HUDEP-2 (cell line): ENCODE measurements at regions not wholly inside any gene's neighbourhood (a gene's known extent, or its start where the extent isn't known, plus 50 kb on each side); places are given as distances from the start of the nearest gene placed in this dataset.
"Not testable (repeated sequence)": the region's sequence is repeated elsewhere in the genome, so short reads cannot be mapped to it uniquely, and the experiment has no call there.

Experiments
- DNase-seq, 76 experiments: peaks; one replicate each; lab custom pipeline; 2025; ENCODE audit not compliant: unreplicated experiment in 76 of 76; lab: John Stamatoyannopoulos, UW

DNA sequence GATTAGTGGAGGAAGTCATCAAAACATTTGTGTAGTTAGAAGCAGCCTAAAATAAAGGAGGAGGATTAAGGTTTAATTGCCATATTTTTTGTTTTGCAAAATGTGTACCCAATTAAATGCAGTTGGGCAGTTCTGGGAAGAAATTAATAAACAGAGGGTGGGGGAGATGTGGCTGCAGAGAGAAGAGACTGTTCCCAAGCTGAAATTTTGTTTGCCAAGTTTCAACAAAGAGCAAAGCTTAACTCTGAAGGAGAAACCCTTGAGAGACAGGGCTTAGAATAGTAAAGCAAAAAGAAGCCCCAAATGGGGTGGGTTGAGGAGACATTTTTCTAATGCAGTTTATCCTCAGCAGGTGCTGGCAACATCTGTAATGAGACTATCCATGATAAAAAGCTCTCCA is 298.0 kb upstream of the NRP1 start:
- no peak for DNase-seq

DNA sequence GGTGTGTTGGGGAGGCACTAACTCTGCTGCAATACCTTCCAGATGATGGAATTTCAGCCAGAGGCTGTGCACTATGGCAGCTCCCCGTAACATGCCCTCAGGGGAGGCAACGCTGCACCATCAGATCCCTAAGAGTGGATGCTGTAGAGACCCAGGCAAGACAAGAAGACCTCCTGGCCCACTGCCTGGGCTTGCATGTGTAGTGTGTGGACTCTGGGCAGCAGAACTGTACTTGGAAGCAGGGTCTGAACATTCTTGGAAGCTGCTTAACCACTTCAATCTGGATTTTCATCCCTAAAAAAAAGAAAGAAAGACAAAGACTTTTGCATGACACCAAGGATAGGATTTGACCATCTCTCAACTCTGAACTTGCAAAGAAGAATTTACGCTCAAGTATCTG is 297.5 kb upstream of the NRP1 start:
- DNase-seq, result no peak

DNA sequence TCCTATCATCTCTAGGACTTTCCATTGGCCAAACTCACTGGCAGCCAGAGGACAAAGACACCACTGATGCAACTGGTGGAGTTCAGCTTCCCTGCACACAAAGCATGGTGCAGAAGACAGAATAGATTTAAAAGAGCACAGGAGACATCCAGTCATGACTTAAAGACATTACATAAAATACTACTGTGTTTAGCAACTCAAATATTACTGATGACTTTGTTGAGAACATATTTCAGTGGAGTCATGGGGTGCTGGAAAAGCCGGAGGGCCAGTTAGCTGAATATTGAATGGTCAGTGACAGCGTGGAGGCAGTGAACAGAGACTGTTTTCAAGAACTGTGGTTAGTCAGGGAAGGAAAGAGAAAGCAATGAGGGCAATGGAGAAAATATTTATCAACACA is 296.3 kb upstream of the NRP1 start:
- no peak for DNase-seq

DNA sequence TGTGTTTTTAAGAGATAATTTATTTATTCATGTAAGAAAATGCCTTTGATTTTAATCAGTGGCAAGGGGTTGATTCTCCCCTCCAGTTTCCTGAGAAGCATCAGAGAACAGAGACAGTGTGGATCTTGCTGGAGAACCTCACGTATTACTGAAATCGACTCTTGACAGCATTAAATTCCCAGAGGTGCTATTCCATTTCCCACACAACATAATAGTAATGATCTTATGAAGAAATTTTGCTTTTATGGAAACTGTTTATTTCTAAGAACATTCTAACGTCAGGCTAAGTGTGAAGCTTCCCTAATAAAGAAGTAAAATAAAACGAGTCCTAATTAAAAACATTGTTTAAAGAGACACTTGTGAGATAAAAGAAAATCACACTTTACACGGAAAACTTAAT is 293.1 kb upstream of the NRP1 start:
- DNase-seq, result no peak

DNA sequence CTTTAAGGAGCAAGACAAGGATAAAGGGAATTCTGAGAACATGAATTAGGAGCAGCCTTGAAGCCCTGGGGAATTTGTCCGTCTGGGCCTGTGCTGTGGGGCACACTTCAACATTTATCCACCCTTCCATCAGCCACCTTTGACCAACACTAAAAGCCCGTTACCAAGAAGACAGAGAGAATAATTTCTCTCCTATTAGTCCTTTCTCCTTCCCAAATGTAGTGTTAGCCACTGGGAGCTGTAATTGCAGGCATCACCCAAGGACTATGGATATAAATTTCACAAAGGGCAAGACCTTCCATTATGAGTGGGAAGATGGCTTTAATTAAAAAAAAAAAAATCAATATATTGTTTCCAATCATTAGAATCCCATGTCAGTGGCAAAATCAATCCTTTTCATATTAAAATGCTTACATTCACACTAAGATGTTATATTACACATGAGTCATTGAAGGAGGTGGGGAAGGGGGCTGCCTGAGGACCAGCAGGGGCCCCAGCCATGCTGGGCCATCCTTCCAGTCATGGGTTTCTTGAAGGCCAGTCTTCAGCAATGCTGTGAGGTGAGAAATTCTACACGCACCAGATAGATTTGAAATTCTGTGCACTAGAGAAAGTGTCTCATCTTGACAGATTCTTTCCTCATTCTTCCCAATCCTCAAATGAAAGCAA is 292.5 kb upstream of the NRP1 start:
- no peak for DNase-seq

DNA sequence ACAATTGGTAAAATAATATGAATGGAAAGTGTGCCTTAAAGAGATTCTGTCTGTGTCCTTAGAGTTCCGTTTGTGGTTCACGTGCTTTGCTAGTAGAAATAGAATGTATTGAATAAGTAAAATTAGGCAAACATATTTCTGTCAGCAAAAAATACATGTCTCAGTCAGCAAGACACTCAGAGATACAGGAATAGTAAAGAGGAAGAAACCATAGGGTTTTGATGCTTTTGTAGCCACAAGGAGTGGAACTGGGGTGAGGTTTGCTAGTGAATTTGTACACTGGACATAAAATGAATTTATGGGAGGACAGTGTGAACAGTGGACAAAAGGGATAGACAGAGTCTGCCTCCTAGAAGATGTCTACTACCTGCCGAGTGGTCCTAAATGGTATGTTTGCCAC is 289.2 kb upstream of the NRP1 start:
- no peak for DNase-seq

DNA sequence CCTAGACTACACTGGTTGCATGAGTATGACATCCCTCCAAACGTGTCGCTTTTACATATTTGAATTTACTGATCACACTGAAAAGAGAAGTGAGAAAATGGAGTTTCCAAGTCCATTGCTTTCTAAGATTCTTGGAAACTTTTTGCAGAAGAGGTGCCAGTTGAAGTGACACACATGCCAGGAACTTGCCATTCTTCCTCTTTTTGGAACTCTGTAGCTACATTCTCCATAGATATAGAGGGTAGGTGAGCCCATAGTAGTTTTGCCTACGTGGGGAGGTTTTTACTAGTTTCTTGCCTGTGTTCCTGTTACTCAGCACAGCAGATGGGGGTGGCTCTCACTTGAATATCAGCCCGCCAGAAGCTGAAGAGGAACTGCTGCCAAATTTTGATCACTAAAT is 286.6 kb upstream of the NRP1 start:
- no peak for DNase-seq

DNA sequence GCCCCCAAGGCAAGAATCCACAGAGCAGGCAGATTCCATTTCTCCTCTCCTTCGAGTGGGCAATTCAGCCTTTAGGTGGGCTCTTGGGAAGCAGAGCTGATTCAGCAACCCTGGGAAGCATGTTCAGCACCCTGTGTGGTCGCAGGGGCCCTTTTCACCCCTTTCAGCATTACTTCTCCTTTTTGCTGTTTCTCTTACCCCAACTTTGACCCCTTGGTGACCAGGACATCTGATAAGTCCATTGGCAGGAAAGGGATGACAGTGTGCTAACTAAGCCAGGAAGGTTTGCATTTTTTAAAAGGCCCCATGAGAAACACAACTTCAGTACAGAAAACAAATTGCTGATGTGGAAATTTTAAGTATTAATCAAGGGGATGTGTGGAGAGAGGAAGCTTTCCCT is 283.7 kb upstream of the NRP1 start:
- no peak for DNase-seq

DNA sequence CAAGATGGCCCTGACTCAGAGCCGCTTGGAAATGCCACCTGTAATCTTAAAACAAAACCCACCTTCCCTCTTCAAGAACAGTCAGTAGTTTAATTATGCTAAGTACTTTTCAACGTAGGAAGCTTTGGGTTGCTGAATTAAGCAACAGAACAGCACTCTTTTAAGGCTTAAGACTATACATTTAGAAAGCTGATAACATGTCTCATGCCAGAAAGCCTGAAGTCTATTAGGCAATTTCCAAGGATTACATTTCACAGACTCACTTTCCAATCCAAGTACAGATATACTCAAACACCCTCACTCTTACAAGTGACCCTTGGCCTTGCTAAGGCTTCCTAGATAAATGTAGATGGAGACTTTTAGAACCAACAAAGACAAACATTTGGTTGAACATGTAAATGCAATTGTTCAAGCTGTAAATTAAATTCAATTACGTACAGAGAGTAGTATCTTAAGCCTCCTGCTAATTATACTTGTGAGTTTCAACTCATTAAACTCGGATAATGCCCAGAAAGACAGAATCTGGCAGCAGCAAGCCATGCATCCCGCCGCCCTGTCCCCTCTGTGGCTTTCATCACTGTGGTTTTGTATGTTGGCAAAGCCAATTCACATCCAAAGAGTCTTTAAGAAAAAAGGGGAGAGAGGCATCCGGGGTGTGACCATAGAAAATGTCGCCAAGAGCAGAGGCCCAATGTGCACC is 283.1 kb upstream of the NRP1 start:
- DNase-seq, result no peak

DNA sequence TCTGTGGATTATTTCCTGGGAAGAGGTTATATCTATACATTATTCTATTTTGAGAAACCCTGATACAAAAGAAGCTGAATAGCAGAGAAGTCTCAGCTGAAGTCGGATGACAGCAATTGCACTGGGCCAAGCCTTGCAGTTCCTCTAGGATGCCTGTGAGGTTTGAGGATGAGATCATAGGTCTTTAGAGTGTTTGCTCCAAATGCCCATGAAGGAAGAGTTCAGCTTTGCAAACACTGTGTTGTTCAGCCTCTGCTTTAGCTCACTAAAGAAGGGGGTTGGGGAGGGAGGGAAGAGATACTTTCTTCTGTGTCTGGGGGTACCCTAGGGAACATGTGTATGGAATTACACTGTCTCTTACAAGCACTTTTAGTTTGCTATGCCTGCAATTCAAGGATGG is 282.5 kb upstream of the NRP1 start:
- no peak for DNase-seq

DNA sequence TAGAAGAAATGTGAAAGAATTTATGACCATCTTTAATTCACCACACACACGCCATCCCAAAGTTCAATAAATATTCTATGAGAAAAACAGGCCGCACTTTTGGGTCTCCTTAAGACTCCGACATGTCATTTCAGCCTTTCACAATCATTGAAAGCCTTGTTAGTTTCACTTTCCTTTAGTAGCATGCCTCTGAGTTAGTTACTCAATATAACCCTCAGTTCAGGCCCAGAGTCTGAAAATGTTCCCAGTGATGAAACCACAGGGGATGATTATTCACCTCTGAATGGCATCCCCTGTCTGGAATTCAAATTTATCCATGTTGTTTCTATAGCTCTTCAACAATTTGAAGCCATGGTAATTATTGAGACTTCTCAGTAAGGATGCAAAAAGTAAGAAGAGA is 278.1 kb upstream of the NRP1 start:
- no peak for DNase-seq

DNA sequence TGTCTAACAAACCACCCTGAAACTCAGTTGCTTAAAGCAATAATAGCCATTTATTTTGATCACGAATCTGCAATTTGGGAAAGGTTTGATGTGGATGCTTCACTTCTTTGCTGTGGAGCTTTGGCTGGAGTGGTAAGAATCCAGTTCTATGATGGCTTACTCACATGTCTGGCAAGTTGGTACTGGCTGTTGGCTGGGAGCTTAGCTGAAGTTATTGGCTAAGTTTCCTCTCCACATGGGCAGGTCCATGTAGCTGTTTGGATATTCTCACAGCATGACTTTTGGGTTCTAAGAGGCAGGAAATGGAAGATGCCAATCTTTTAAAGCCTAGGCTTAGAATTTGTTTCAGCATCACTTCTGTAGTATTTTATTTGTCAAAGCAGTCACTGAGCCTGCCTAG is 277.6 kb upstream of the NRP1 start:
- no peak for DNase-seq

DNA sequence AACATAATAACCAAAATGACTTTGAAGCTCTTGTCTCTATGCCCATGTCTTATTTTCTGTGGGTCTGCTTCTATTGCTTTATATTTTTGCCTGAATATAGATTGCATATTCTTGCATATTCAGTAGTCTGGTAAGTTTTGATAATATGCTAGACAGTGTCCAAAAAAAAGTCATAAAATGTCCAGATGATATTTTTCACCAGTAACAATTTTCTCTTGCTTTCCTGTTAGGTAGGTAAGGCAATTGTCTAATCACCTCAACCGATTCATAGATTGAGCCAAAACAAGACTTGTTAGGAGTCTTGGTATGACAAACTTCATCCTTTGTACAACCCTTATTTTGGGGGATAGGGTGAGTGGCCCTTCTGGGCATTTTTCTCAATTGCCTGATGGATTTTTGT is 277.0 kb upstream of the NRP1 start:
- no peak for DNase-seq

DNA sequence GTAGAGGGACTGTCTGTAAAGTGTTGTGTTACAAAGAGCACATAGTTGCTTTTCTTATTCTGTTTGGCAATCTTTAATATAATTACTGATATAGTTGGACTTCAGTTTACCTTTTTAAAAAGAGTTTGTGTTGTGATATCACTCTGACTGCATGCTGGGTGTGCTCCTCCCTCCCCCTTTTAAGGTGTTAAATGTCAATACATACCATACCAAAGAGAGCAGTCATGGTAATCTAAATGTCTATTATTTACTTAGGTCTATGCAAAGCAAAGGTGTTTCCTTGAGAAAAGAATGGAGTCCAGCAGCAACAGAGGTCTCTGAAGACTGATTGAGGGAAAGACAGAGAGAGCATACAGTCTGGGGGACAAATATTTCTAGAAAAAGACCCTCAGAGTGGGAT is 275.1 kb upstream of the NRP1 start:
- DNase-seq, result no peak

DNA sequence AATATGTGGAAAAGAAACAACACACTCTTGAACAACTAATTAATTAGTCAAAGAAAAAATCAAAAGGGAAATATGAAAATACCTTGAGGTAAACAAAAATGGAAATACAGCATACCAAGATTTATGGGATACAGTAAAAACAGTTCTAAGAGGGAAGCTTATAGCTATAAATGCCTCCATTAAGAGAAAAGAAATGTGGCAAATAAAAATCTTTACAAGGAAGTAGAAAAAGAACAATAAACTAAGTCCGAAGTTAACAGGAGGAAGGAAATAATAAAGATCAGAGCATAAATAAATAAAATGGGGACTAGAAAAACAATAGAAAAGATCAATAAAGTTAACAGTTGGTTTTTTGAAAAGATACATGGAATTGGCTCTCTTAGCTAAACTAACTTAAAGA is 267.8 kb upstream of the NRP1 start:
- no peak for DNase-seq

DNA sequence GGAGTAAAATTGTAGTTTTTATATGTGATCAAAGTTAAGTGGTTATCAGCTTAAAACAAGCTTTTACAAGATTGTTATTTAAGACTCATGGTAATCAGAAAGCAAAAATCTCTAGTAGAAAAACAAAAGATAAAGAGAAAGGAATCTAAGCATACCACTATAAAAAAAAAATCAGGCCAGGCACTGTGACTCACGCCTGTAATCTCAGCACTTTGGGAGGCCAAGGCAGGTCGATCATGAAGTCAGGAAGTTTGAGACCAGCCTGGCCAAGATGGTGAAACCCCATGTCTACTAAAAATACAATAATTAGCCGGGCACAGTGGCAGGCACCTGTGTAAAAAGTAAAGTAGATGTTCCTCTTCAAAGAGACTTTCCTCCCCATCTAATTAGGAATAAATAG is 265.9 kb upstream of the NRP1 start:
- DNase-seq, result no peak

DNA sequence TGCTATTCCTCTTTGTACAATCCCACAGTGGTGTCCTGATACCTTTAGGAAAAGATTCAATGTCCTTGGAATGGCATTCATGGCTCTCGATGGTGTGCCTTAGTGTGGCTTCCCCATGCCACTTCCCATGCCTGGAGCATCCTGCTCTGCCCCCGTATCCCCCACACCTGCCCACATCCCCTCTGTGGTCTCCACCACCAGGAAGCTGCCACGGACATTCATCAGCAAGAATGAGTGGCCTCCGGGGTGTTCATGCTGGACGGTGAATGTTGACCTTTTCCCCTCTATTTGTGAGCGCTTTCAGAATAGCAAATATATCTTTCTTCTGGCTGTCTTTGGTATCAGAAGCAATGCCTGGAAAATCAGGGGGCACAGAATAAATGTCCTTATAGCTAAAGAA is 262.0 kb upstream of the NRP1 start:
- no peak for DNase-seq

DNA sequence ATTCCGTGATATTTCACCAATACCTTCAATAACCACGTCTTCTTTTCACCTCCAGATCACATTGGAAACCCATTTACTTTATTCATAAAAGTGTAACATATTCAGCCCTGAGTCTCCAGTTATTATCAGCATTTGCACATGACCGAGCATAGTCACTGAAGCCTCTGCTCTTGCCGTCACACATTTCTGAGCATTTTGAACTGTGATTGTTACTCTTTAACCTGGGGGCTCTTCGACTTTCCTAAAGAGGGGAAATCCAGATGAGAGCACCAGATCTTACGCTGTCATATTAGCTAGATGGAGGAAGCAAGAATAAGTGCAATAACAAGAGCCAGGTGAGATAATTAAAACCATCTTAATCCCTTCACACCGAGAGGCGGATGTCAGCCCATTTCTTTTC is 260.0 kb upstream of the NRP1 start:
- DNase-seq, result no peak

DNA sequence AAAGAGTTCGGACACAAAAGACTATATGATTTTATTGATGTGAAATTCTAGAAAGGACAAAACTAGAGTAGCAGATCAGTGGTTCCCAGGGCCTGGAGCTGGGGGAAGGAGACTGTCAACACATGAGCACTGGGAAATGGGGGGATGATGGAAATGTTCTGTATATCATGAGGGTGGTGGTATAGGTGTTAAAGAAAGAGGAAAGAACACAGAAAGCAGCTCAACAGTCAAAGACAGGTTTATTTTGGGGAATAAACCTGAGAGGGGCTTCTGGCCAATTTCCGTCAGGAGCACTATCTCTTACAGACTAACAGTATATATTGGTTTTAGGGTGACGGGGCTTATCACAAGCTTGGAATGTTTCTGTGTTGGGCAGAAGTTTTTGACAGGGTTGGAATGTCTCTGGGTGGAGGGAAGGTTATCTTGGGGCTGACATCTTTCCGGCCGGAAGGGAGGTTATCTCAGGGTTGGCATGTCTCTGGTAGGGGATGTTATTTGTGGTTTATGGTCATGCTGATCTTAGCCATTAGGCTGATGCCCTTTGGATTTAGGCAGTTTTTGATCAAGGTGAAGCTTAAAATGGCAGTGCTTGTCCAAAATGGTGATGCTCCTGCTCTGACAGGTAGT is 254.6 kb upstream of the NRP1 start:
- no peak for DNase-seq

DNA sequence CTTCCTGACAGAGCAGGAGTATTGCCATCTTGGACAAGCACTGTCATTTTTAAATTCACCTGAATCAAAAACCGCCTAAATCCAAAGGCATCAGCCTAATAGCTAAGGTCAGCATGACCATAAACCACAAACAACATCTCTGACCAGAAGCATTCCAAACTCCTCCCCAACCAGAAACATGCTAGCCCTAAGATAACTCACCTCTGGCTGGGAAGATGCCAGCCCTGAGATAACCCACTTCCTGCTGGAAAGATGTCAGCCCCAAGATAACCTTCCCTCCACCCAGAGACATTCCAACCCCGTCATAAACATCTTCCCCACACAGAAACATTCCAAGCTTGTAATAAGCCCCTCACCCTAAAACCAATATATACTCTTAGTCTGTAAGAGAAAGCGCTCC is 250.1 kb upstream of the NRP1 start:
- not testable (repeated sequence) for DNase-seq

DNA sequence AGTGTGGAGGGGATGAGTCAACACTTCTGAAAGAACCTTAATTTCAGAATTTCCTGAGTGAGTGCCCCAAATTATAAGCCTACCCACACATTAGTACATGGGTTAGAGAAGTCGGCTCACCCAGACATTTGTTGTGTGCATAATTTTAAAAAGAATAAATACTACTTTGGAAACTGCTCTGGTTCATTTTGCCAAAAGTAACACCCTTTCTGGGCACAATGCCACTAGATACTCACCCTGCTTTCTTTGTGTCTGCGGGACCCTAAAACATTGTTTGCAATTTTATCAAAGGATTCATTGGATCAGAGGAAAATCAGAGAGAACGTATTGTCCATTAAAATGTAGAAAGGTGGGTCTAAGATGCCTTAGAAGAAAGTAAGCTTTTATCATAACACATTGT is 245.5 kb upstream of the NRP1 start:
- no peak for DNase-seq

DNA sequence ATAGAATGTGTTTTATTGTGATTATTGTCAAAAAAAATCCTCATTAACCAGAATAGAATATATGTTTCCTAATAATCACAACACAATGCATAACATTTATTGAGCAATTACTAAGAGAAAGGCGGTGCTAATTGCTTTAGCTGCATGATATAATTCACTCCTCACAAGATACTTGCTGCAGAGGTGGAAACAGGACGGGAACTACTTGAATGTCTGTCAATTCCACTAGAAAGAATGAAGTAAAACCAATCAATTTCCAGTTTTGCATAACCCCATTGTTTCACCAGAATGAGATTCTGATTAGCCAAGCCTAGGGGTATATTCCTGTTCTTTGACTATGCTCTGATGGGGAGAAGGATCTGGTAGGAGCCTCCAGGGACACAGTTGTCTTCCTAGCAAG is 239.1 kb upstream of the NRP1 start:
- no peak for DNase-seq
